Vagina (tissue), 2 donors: ENCODE measurements at regions not wholly inside any gene's neighbourhood (a gene's known extent, or its start where the extent isn't known, plus 50 kb on each side); places are given as distances from the start of the nearest gene placed in this dataset.

Source experiments
- POLR2A ChIP-seq, 2 donors: fragments of 450-650 bp; IDR thresholded peaks; one replicate each; pipeline ENCODE4 v1.6.1; 2017; ENCODE audit warnings: antibody characterized with exemption in 2 of 2, mild to moderate bottlenecking in 2 of 2, moderate library complexity in 2 of 2
- TF ChIP-seq, protein P1 (sequence below), 3 experiments: fragments of 450-650 bp in 2 of 3; fragments of 200-600 bp in 1 of 3; sonication (generic) in 1 of 3; IDR thresholded peaks; one replicate each; pipeline ENCODE4 v1.5.1; 2017 to 2019; ENCODE audit warnings: antibody characterized with exemption in 3 of 3, mild to moderate bottlenecking in 2 of 3, moderate library complexity in 2 of 3

DNA sequence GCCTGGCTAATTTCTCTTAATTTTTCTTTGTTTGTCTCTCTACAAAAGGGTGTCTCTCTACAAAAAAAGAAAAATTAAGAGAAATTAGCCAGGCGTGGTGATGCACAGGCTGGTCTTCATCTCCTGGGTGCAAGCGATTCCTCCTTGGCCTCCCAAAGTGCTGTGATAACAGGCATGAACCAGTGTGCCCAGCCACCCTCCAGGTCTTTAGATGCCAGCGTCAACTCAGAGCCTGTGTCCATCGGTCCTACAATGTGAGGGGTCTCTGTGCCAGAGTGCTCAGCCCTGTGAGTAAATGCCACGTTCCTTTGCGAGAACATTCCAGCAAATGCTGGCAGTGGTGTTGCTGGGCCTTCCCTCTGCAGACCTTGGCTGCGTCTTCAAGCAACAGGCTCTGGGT, 62.7 kb downstream of the IGF2 start:
- no peak for TF ChIP-seq POLR2A (IDR thresholded peaks at IDR 0.05)
- TF ChIP-seq, protein P1, sequence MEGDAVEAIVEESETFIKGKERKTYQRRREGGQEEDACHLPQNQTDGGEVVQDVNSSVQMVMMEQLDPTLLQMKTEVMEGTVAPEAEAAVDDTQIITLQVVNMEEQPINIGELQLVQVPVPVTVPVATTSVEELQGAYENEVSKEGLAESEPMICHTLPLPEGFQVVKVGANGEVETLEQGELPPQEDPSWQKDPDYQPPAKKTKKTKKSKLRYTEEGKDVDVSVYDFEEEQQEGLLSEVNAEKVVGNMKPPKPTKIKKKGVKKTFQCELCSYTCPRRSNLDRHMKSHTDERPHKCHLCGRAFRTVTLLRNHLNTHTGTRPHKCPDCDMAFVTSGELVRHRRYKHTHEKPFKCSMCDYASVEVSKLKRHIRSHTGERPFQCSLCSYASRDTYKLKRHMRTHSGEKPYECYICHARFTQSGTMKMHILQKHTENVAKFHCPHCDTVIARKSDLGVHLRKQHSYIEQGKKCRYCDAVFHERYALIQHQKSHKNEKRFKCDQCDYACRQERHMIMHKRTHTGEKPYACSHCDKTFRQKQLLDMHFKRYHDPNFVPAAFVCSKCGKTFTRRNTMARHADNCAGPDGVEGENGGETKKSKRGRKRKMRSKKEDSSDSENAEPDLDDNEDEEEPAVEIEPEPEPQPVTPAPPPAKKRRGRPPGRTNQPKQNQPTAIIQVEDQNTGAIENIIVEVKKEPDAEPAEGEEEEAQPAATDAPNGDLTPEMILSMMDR (IDR thresholded peaks at IDR 0.05) = no peak
